ENCODE measurements at regions not wholly inside any gene's neighbourhood (a gene's known extent, or its start where the extent isn't known, plus 50 kb on each side); places are given as distances from the start of the nearest gene placed in this dataset.

DNA sequence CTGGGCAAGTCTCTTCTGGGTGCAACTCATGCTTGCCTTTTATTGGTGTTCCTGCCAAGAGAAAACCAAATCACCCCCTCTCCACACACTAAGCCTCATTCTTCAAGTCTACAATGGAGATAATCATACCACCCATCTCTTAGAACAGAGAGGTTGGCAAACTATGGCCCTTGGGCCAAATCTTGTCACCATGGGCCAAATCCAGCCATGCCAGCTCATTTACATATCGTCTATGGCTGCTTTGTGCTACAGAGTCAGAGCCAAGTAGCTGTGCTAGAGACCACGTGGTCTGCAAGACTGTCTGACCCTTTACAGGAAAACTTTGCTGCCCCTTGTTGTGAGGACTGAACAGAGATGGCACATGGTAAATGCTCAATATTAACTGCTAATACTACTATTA lies 270.3 kb upstream of the PARD3B start:
- no peak for DNase-seq (ENCODE audit: low read depth)

DNA sequence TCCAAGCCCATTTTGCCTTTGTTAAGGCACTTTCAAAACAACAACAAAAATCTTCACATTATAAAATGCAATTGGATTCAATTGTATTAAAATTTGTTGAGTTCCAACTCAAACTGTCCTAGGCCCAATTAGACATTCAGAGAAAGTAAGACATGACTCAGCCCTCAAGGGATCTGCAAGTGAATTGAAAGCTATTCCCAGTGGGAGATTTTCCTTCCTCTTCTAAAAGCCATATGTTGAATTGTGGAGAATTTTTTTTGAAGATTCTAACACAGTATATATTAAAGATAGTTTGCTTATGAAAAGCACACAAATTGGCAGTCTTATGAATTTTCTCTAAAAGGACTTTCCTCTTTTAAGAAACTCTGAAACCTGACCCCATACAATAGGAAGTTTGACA lies 268.0 kb upstream of the PARD3B start:
- DNase-seq (ENCODE audit: low read depth), result no peak

GRCh38 chr2:204278454-204278853 lies 266.8 kb upstream of the PARD3B start:
- no peak for DNase-seq (ENCODE audit: low read depth)

DNA sequence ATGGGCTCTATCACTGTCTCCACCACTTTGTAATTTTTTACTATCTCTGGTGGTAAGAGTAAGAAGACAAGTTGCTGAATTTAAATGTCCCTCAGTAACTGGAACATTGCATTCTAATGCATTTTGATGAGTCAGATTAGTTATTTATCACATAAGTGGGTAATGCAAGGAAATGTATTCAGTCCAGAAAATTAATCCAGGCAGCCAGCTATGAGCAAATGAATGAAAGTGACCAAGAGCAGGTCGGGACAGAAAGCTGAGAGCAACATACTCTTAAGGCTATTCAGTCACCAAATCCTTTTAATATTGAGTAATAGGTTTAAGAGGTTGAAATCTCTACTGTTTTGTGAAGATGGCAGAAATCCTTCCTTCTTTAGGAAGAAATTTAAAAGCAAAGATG lies 265.5 kb upstream of the PARD3B start:
- peak; percentile 3 for DNase-seq (ENCODE audit: low read depth)

GRCh38 chr2:204280262-204280668 lies 265.0 kb upstream of the PARD3B start:
- DNase-seq (ENCODE audit: low read depth), result no peak

- DNase-seq (ENCODE audit: low read depth), result no peak
Observed at GRCh38 chr2:204282081-204282480, 263.2 kb upstream of the PARD3B start.

- DNase-seq (ENCODE audit: low read depth), result no peak
Observed at GRCh38 chr2:204282525-204282924, 262.8 kb upstream of the PARD3B start.

- peak; percentile 7 for DNase-seq (ENCODE audit: low read depth)
Observed at GRCh38 chr2:204289066-204289465, 256.2 kb upstream of the PARD3B start.

DNA sequence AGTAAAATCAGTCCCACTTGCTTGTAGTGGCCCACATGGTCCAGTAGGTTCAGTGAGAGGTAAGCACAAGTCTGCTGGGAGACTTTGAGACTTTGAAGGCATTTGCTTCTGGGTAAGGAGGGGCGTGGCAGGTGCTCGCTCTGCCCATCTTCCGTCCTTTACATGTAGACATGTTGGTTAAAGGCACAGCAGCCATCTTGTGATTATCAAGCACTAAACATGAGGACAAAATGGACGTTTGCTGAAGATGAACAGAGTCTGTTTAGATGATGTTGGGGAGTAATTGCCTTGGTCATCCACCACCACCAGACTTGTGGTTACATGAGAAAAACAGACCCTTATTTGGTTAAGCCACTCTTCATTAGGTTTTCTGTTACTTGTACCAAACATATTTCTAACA lies 252.8 kb upstream of the PARD3B start:
- DNase-seq (ENCODE audit: low read depth), result no peak

- no peak for DNase-seq (ENCODE audit: low read depth)
Observed at GRCh38 chr2:204293884-204294747, 251.2 kb upstream of the PARD3B start.

DNA sequence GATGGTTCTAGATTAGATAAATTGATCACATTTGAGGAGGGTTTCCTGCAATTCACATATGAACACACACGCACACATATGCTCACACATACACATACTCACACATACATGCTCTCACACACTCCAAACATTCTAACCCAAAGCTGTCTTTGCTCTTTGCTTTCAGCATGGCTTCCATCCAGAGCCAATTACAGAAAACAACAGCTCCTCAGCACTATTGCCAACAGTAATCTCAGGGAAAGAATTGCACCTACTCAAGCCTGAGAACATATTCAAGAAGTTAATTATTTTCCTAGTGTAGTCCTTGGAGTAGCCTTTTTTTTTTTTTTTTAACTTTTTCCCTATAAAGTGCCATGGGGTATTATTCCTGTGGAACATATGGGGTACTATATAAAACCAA lies 246.9 kb upstream of the PARD3B start:
- no peak for DNase-seq (ENCODE audit: low read depth)

- no peak for DNase-seq (ENCODE audit: low read depth)
Observed at GRCh38 chr2:204299766-204300165, 245.5 kb upstream of the PARD3B start.

DNA sequence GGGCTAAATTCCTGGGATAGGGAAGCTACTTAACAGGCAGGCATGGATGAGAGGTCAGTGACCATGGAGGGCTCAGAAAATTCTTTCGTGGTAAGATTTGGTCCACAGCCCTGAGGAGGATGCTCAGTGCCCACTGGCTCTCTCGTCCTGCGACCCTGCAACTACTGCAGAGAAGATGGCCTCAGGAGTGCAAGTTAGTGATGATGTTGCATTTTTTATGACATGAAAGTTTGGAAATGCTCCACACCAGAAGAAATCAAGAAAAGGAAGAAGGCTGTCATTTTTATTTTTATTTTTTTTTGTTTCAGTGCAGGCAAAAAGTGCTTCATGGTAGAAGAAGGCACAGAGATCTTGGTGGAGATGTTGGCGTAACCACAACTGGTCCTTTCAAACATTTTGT lies 238.6 kb upstream of the PARD3B start:
- no peak for DNase-seq (ENCODE audit: low read depth)

- DNase-seq (ENCODE audit: low read depth), result peak; percentile 9
Observed at GRCh38 chr2:204312105-204312504, 233.2 kb upstream of the PARD3B start.

- DNase-seq (ENCODE audit: low read depth), result no peak
Observed at GRCh38 chr2:204313256-204313655, 232.0 kb upstream of the PARD3B start.

- peak; percentile 77 for DNase-seq (ENCODE audit: low read depth)
Observed at GRCh38 chr2:204315236-204315662, 230.0 kb upstream of the PARD3B start.

DNA sequence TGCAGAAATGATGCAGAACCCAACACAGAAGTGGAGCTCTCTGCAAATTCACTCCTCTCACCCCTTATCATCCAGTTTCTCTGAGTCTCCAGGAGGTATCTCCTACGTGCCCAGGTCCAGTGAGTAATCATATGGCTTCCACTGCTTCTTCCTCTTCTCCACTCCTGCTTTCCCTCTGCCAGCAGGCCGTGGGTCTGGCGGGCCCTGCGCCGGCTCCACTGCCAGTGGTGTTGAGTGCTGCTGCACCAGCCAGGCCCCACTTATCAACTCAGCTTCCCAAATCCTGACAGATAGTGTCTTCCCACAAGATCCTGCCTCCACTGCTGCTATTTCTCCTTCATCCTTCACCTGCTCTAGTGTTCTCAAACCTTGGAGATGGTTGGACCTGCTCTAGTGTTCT lies 227.6 kb upstream of the PARD3B start:
- no peak for DNase-seq (ENCODE audit: low read depth)

DNA sequence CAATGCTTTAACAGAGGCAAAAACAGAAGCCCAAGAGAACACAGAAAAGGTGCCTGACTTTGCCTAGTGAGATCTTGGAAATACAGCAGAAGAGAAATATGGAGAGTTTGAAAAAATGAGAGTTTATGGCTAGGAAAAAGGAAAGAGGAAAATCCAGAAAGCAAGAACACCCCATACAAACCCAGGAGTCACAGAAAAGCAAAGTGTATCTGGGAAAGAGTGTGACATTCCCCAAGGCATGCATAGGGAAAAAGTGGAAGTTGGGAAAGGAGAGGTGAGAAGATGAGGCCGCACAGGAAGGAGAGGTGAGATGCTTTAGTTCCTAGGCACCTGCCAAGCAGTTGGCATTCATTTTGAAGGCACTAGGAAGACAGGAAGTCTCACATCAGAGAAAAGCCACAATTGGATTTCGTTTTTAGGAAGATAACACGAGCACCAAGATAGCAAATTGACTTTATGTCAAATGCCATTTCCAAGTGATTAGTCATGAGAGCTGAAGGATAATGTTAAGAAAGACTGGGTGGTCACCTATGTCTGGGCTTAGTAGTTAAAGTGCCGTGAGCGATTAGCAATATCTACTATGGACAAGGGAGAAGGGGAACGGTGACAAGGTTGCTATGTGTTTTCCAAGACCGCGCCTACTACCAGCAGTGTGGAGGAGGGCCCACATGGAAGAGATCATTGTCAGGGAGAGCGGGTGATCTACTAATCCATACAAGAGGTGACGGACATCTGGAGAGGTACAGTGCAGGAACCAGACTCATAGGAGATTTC lies 224.1 kb upstream of the PARD3B start:
- no peak for DNase-seq (ENCODE audit: low read depth)

DNA sequence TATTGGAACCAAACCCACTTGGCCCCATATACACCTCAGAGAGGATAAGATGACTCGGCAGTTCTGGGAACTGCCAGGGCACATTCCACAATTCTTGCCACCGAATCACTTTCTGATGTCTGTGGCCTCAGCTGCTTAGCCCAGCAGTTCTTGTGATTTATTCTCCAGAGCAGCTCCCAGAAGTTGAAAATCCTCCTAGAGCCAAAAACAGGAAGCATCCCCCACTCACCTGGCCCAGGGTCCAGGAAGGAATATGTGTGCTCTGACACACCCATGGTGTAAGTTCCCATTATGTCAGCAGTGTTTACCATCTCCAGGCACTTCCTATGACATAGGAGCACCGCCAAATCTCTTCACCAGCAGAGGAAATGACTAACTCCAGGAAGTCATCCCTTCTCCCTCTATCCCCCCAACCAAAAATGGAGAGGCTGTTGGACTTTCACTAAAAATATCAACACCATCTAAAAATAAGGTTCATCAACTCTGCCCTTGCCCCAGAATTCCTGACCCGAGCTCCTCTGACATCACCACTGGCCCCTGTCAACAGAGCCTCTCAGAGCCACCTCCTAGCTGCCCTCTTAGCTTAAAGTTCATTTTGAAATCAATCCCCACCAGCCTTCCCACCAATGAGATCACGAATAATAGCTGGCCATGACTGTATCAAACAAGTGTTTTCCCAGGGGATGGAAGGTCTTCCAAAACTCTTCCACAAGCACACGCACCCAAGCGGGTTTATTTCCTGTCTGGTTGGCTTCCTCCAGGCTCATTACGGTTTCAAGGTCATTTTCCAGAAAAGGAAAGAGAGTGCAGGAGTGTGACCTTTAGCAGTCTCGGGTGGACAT lies 223.1 kb upstream of the PARD3B start:
- DNase-seq (ENCODE audit: low read depth), result no peak

GRCh38 chr2:204325468-204325867 lies 219.8 kb upstream of the PARD3B start:
- peak; percentile 70 for DNase-seq (ENCODE audit: low read depth)

- DNase-seq (ENCODE audit: low read depth), result no peak
Observed at GRCh38 chr2:204328373-204328772, 216.9 kb upstream of the PARD3B start.

- DNase-seq (ENCODE audit: low read depth), result no peak
Observed at GRCh38 chr2:204329016-204329415, 216.3 kb upstream of the PARD3B start.

Measured in amniotic epithelial cell (primary cell).